HG03135 (cell line): ENCODE measurements at regions not wholly inside any gene's neighbourhood (a gene's known extent, or its start where the extent isn't known, plus 50 kb on each side); places are given as distances from the start of the nearest gene placed in this dataset.

Experiments
- ATAC-seq: cut with Tn5 transposase; IDR thresholded peaks from one replicate; pipeline ENCODE4 v1.9.1; 2021; ENCODE audit warnings: mild to moderate bottlenecking, moderate library complexity; ENCODE audit not compliant: unreplicated experiment

GRCh38 chr2:191601060-191601459 is 76.9 kb upstream of the NABP1 start:
- no peak for ATAC-seq

DNA sequence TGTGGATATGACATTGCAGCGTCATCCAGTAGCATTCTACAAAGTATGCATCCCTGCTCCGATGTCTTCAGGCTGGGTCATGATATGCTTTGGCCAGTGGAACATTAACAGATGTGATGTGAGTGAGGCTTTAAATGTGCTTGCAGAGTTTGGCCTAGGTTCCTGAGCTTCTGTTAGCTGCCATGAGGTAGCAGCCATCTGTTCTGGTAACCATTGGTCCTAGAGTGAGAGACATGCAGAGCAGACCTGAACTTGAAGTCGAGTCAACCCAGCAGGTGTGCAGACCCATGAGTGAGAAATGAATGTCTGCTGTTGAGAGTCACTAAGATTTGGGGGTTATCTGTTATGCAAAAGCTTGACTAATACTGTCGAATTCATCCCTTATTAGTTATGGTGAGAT is 73.8 kb upstream of the NABP1 start:
- ATAC-seq: no peak

DNA sequence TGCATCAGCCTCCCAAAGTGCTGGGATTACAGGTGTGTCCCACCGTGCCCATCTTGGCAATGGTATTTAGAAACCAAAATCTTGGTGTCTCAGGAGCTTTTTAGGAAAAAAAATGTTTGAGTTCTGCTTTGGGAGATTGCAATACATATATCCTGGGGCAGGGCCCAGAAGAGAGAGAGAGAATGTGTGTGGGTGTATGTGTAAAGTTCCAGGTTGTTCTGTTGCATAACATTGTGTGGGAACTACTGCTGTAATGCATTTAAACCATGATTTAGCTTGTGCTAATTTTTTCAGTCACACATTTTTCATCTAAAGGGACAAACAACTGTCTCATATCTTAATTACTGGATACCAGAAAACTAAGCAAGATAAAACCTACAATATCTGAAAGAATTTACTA is 70.8 kb upstream of the NABP1 start:
- no peak for ATAC-seq

GRCh38 chr2:191610756-191611155 is 67.2 kb upstream of the NABP1 start:
- ATAC-seq: no peak

DNA sequence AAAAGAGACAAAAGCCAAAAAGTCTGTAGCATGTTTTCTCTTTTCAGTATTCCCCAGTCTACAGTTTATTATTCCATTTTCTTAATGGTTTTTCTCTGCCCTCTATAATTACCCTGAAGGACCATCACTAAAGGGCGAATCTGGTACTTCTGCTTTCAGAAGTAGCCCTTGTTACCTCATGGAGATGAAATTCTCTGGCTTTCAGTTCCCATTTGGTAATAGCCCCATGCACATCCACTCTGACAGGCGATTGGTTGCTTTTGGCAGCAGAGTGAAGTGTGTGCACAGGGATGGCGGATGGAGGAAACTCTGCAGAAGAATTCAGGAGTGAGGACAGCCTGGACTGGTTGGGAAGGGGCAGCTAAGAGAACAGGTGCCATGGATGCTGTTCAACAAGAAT is 66.3 kb upstream of the NABP1 start:
- ATAC-seq: peak; percentile 99

DNA sequence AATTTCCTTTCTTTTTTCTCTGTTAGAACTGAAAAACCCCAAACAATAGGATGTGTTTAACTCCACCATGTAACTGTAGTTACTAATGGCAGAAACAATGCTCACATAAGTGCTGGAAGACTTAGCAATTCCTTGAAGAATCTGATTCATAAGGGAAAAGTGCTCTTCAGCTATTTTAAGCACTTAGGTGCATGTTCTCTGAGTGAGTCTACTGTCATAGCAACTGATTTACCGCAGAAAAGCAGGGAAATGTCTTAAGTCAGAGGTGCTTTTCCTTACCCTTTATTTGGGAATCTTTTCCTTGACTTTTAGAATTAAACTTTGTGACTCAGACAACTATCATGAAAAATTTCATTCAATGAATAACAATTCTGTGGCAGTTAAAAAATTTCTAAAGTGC is 65.4 kb upstream of the NABP1 start:
- no peak for ATAC-seq

GRCh38 chr2:191614759-191615158 is 63.2 kb upstream of the NABP1 start:
- no peak for ATAC-seq

GRCh38 chr2:191615596-191615995 is 62.3 kb upstream of the NABP1 start:
- ATAC-seq: no peak

DNA sequence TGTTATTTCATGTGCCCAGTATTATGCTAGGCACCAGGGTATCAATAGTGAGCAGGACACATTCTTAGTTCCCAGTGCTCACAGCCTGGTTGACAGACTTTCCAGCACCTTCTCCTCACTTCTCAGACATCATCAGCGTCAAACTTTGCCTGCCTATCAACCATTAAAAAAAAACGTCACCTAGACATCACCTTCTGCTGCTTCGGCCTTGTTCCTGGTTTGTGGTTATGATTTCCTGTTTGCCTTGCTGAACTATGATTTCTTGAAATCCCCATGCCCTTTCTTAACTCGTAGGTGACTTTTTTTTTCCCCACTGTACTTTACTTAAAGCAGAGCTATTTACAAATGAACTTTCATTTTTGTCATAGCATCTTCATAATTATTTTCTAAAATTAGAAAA is 60.4 kb upstream of the NABP1 start:
- ATAC-seq: peak; percentile 85

GRCh38 chr2:191618046-191618780 is 59.7 kb upstream of the NABP1 start:
- peak; percentile 17 for ATAC-seq

DNA sequence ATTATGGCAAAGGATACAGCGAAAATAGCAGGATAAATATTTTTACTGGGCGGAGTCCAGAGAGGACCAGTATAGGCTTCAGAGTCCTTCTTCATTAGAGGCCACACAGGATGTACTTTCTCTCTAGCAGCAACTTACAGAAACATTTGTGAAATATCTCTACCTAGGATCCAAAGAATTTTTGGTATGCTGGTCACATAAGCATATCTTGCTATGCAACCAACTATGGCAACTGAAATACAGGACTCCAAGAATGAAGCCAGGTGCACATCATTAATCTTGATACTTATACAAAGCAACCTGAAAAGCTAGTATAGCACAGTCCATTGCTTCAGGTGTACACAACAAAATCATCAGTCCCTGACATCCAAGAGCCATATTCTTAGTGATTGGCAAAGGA is 59.1 kb upstream of the NABP1 start:
- ATAC-seq: no peak

- no peak for ATAC-seq
Observed at GRCh38 chr2:191620144-191620543, 57.8 kb upstream of the NABP1 start.

DNA sequence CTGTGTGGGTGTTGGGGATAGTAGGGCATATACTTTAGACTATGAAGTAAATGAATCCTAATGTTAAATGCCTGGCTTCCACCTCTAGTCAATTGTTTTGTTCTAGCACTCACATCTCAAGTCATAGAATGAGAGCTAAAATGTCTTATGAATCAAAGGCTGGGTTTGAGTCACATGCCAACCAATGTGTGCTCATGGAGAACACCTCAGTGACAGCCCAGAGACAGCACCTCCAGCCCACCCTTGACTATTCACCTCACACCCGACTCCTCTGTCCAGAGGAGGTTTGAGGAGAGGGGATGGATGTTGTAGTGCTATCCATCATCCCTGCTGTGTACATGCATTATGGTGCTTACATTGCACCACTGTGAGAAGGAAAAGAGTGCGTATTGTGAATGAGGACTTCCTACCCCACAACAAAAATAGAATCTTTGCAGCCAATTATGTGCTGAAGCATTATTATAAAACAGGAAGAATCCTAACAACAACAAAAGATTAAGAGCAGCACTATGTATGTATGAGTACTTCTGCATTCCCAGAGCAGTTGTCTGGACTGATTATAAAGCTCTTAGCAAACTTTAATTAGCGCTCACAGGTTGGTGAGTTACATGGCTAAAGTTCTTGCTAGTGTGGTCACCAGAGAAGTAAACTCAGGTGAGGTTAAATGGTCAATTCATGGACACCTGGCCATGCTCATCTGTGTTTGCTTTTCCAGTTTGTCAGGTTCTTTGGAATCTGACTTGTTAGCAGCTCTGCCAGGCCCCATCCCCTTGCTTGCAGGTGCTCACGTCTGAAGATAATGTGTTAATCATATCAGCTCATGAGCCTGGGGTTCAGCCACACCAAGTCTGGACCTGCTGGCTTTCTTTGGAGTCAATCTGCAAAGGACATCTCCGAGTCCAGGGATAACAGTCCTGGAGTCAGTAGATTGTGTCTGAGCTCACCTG is 55.3 kb upstream of the NABP1 start:
- no peak for ATAC-seq

- peak; percentile 62 for ATAC-seq
Observed at GRCh38 chr2:191625016-191625415, 52.9 kb upstream of the NABP1 start.

GRCh38 chr2:191625446-191625845 is 52.5 kb upstream of the NABP1 start:
- ATAC-seq: no peak

- no peak for ATAC-seq
Observed at GRCh38 chr2:191626497-191627151, 51.3 kb upstream of the NABP1 start.

DNA sequence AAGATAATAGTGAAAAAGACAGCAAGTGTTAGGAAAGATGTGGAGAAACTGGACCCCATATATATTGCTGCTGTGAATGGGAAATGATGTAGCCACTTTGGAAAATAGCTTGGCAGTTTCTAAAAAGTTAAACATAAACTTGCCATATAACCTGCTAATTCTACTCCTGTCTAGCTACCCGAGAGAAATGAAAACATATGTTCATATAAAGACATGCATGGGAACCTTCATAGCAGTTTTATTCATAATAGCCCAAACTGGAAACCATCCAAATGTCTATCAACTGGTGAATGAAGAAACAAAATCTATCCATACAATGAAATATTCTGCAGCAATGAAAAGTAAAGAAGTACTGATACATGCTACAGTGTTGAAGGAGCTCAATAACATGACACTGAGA is 50.4 kb upstream of the NABP1 start:
- no peak for ATAC-seq
